ENCODE measurements at regions not wholly inside any gene's neighbourhood (a gene's known extent, or its start where the extent isn't known, plus 50 kb on each side); places are given as distances from the start of the nearest gene placed in this dataset.

DNA sequence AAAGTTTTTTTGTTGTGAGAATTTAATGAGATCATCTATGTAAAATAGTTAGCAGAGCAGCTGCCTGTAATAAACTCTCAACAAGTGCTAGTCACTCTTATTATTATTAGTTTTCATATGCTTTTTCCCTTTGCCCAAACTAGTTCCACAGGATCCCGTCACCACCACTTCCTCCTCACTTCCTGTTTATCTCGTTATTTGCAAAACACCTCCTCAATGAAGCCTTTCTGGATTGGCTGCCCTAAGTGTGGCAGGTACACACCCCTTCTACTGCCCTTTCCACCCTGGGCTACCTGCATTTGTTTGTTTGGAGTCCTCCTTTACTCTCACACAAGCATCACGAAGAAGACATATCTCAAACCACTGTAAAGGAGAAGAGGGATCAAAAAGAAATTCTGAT lies 54.4 kb upstream of the KLF3 start:
- no peak for DNase-seq

DNA sequence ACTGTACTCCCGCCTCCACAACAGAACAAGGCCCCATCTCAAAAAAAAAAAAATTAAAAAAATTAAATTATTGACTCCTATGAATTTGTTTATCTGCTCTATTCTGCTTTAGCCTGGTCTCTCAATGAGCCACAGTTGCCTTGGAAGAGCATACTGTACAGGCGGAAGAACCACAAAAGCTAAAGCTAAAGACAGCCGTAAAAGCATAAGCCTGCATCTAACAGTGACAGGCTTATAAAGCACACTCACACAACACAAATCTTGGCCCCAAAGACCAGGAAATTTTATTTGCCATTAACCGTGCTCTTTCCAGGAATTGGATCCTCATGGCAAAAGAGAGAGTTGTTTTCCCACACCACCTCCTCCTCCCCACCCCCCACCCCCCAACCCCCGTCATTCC lies 53.5 kb upstream of the KLF3 start:
- no peak for DNase-seq

GRCh38 chr4:38610966-38611431 lies 53.0 kb upstream of the KLF3 start:
- DNase-seq, result no peak

DNA sequence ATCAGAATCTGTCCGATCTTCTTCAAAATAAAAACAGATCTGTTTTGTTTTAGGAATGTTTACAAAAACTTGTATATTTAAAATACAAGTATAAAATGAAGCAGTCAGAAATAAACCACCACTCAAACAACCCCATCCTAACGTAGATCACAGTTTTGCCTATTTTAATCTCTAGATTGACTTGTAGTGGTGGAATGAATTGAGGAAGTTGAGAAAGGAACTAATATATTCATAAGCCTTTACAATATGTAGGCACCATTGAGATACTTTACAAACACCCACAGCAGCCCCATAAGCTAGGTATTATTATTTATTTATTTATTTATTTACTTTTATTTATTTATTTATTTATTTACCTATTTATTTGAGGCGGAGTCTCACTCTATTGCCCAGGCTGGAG lies 52.3 kb upstream of the KLF3 start:
- DNase-seq, result no peak

GRCh38 chr4:38612646-38613414 lies 51.2 kb upstream of the KLF3 start:
- no peak for DNase-seq

Data from activated T-cell treated with anti-CD3 and anti-CD28 coated beads for 4 hours (primary cell).